Brain microvascular endothelial cell (primary cell): ENCODE measurements at regions not wholly inside any gene's neighbourhood (a gene's known extent, or its start where the extent isn't known, plus 50 kb on each side); places are given as distances from the start of the nearest gene placed in this dataset.

Experiments
- DNase-seq: peaks from one replicate; pipeline ENCODE4 v3.0.0-alpha.2; 2020
- H3K27ac ChIP-seq: fragments of 250-450 bp; sonication (Bioruptor Pico); 2 replicates; pipeline ENCODE4 v1.5.1; 2020; ENCODE audit warnings: mild to moderate bottlenecking, moderate library complexity
- H3K27me3 ChIP-seq: fragments of 250-450 bp; sonication (Bioruptor Pico); replicated peaks from 2 replicates; pipeline ENCODE4 v1.5.1; 2020; ENCODE audit warnings: mild to moderate bottlenecking
- H3K36me3 ChIP-seq: fragments of 250-450 bp; sonication (Bioruptor Pico); replicated peaks from 2 replicates; pipeline ENCODE4 v1.5.1; 2020; ENCODE audit warnings: mild to moderate bottlenecking
- H3K4me3 ChIP-seq: 2 replicates; pipeline ENCODE4 v1.5.1; 2011; ENCODE audit warnings: low read depth, mild to moderate bottlenecking, control low read depth, low read length, moderate library complexity
- in situ Hi-C: cut with HindIII; loops from 2 replicates; pipeline ENCODE4 v1.10.0; 2017; ENCODE audit warnings: low sequenced_read_pairs, low pct_ligation_motif_present
- TF ChIP-seq, protein P1 (sequence below): IDR thresholded peaks from 2 replicates; pipeline ENCODE4 v1.5.1; 2011; ENCODE audit warnings: low read depth, mild to moderate bottlenecking, moderate library complexity, low read length, control low read depth, inconsistent platforms; ENCODE audit errors: missing control alignments

DNA sequence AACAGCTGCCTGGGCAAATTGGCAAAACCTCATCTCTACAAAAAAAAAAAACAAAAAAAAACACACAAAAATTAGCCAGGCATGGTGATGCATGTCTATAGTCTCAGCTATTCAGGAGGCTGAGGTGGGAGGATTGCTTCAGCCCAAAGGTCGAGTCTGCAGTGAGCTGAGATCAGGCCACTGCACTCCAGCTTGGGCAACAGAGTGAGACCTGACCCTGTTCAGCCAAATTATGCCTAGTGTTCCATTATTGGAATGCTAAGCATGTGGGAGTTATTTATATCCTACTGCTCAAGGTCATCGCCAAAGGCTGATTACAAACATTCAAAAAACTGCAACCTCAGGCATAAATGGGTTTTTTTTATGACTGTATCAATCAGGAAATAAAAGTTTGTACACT lies 1251.0 kb upstream of the PCDH9 start:
- Histone ChIP-seq H3K27me3 (no peaks in the 10 kb centered on the region), H3K36me3 (no peaks in the 10 kb centered on the region), H3K27ac (no peak overlapping the region), H3K4me3 (no peak overlapping the region)
- no peak for DNase-seq
- in situ Hi-C loops, result no loop called here
- TF ChIP-seq, protein P1, sequence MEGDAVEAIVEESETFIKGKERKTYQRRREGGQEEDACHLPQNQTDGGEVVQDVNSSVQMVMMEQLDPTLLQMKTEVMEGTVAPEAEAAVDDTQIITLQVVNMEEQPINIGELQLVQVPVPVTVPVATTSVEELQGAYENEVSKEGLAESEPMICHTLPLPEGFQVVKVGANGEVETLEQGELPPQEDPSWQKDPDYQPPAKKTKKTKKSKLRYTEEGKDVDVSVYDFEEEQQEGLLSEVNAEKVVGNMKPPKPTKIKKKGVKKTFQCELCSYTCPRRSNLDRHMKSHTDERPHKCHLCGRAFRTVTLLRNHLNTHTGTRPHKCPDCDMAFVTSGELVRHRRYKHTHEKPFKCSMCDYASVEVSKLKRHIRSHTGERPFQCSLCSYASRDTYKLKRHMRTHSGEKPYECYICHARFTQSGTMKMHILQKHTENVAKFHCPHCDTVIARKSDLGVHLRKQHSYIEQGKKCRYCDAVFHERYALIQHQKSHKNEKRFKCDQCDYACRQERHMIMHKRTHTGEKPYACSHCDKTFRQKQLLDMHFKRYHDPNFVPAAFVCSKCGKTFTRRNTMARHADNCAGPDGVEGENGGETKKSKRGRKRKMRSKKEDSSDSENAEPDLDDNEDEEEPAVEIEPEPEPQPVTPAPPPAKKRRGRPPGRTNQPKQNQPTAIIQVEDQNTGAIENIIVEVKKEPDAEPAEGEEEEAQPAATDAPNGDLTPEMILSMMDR, result no peak

DNA sequence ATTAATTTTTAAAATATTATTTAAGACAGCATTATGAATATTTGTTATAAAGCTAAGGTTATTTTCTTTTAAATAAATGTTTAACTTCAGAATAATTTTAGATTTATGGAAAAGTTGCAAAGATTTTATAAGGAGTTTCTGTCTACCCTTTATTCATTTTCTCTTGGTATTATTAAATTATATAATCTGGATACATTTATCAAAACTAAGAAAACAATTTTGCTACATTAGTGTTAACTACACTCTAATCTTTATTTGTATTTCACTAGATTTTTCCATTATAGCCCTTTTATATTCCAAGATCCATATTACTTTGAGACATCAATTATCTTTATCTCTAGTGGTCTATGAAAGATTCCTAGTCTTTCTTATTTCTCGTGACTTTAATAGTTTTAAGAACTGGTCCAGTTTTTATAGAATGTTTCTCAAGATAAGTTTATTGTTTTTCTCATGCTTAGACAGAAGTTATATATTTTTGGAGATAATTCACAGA lies 1243.7 kb upstream of the PCDH9 start:
- TF ChIP-seq, protein P1, result no peak
- Histone ChIP-seq H3K27ac (no peak overlapping the region), H3K4me3 (no peak overlapping the region), H3K27me3 (no peaks in the 10 kb centered on the region), H3K36me3 (no peaks in the 10 kb centered on the region)
- in situ Hi-C loops, result no loop called here
- DNase-seq, result no peak

DNA sequence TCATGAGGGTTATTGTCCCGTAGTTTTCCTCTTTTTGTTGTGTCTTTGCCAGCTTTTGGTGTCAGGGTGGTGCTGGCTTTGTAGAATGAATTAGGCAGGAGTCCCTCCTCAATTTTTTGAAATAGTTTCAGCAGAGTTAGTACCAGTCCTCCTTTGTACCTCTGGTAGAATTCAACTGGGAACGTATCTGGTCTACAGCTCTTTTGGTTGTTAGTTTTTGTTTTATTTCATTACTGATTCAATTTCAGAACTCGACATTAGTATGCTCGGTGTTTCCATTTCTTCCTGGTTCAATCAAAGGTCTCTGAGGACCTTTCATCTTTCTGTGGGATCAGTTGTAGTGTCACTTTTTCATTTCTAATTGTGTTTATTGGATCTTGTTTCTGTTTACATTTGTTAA lies 1237.0 kb upstream of the PCDH9 start:
- no peak for DNase-seq

DNA sequence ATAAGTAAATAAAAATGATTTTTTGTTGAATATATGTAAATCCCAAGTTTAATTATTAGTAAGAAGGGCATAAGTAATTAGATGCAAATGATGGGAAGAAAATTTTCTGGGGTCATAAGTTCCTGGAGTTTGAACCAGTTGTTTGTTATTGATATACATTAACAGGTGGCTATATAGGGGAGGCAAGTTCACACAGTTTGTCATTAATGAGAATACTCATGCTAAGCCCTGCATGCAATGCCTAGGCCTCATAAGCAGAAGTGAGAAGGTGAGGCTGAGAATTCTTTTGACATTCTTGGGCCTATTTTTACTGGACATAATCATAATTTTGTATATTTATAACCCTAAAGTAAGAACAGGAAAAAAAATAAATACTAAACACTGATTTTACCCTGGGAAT lies 1210.7 kb upstream of the PCDH9 start:
- H3K4me3 ChIP-seq, result no peak overlapping the region
- no peak overlapping the region for H3K27ac ChIP-seq
- in situ Hi-C loops, result no loop called here
- DNase-seq, result no peak
- TF ChIP-seq, protein P1, result no peak
- H3K36me3 ChIP-seq, result no peaks in the 10 kb centered on the region
- no peaks in the 10 kb centered on the region for H3K27me3 ChIP-seq

More for the DNA sequence above, 1237.0 kb upstream of the PCDH9 start:
- TF ChIP-seq, protein P1, result no peak
- no peaks in the 10 kb centered on the region for H3K27me3 ChIP-seq
- in situ Hi-C loops, result no loop called here
- no peak overlapping the region for H3K4me3 ChIP-seq
- H3K27ac ChIP-seq, result no peak overlapping the region
- H3K36me3 ChIP-seq, result no peaks in the 10 kb centered on the region

DNA sequence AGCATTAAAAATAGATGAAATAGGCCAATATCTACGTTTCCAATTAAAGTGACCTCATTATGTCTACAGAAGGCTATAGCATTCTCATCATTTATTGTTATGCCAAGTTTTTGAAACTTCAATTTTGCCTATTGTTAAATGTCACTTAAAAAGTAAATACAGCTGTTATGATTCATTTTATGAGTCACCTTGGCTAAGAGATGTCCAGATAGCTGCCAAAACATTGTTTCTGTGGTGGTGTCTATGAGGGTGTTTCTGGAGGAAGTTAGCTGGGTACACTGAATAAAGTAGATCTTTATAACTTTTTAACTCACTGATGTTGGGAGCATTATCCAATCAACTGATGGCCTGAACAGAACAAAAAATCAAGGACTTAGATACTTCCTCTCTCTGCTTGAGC lies 1209.7 kb upstream of the PCDH9 start:
- Histone ChIP-seq H3K36me3 (no peaks in the 10 kb centered on the region), H3K27me3 (no peaks in the 10 kb centered on the region), H3K4me3 (no peak overlapping the region), H3K27ac (no peak overlapping the region)
- TF ChIP-seq, protein P1, result no peak
- DNase-seq, result no peak
- in situ Hi-C loops, result no loop called here

DNA sequence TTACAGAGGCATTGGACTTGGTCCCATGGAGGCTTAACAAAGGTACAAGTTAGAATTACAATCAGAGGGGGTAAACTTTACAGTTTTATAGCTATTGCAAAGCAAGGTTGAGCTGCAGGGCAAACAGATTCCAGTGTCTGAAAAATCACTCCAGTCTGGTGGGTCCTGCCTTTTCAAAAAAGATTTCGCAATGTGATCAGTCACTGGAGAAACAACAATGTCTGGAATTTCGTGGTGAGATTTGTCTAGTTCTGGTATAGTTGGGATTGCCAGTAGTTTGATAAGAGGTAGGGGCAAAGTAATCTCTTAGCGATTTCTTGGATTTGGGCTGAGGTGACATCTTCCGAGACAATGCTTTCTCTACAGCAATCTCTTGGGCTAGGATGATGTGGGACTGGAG lies 1198.2 kb upstream of the PCDH9 start:
- Histone ChIP-seq H3K36me3 (no peaks in the 10 kb centered on the region), H3K4me3 (no peak overlapping the region), H3K27ac (no peak overlapping the region), H3K27me3 (no peaks in the 10 kb centered on the region)
- TF ChIP-seq, protein P1, result no peak
- in situ Hi-C loops, result no loop called here
- DNase-seq, result peak; percentile 1
